Stimulated activated memory B cell treated with anti-CD40 and anti-IgM and Interleukin-4, amounts not matched to agents 10 μg/mL and 1 μg/mL and 100 μg/mL, for 72 hours (primary cell): ENCODE measurements at regions not wholly inside any gene's neighbourhood (a gene's known extent, or its start where the extent isn't known, plus 50 kb on each side); places are given as distances from the start of the nearest gene placed in this dataset.

Experiments used
- ATAC-seq: fragments of 150-1000 bp; cut with Tn5 transposase; 2 replicates; pipeline ENCODE4 v1.10.0; 2021
- H3K27ac Mint-ChIP-seq: one replicate; pipeline ENCODE4 v1.8.0; 2022; ENCODE audit warnings: mild to moderate bottlenecking, mixed read lengths
- H3K27me3 Mint-ChIP-seq: one replicate; pipeline ENCODE4 v1.8.0; 2022; ENCODE audit warnings: mixed read lengths
- H3K36me3 Mint-ChIP-seq: one replicate; pipeline ENCODE4 v1.8.0; 2022; ENCODE audit warnings: mixed read lengths
- H3K4me1 Mint-ChIP-seq: one replicate; pipeline ENCODE4 v1.8.0; 2022; ENCODE audit warnings: mixed read lengths
- H3K4me3 Mint-ChIP-seq: one replicate; pipeline ENCODE4 v1.8.0; 2022; ENCODE audit warnings: mild to moderate bottlenecking, moderate library complexity, mixed read lengths
- H3K9me3 Mint-ChIP-seq: one replicate; pipeline ENCODE4 v1.8.0; 2022; ENCODE audit warnings: mixed read lengths

- Mint-ChIP-seq H3K4me3 (no peak overlapping the region), H3K27ac (no peak overlapping the region), H3K27me3 (no peaks in the 10 kb centered on the region), H3K4me1 (no peaks in the 10 kb centered on the region), H3K9me3 (peaks cover 3% of the 10 kb centered on the region), H3K36me3 (no peaks in the 10 kb centered on the region)
- no peak for ATAC-seq
Observed at GRCh38 chr20:22438346-22438745, 146.0 kb downstream of the FOXA2 start.

- no peaks in the 10 kb centered on the region for H3K27me3 Mint-ChIP-seq
- H3K9me3 Mint-ChIP-seq: peaks cover 3% of the 10 kb centered on the region
- H3K4me3 Mint-ChIP-seq: no peak overlapping the region
- ATAC-seq: no peak
- no peaks in the 10 kb centered on the region for H3K4me1 Mint-ChIP-seq
- no peak overlapping the region for H3K27ac Mint-ChIP-seq
- no peaks in the 10 kb centered on the region for H3K36me3 Mint-ChIP-seq
Observed at GRCh38 chr20:22437354-22437753, 147.0 kb downstream of the FOXA2 start.

- no peaks in the 10 kb centered on the region for H3K27me3 Mint-ChIP-seq
- no peak for ATAC-seq
- H3K4me3 Mint-ChIP-seq: no peak overlapping the region
- H3K9me3 Mint-ChIP-seq: no peaks in the 10 kb centered on the region
- no peaks in the 10 kb centered on the region for H3K4me1 Mint-ChIP-seq
- H3K27ac Mint-ChIP-seq: no peak overlapping the region
- H3K36me3 Mint-ChIP-seq: no peaks in the 10 kb centered on the region
Observed at GRCh38 chr20:22431419-22431818, 153.0 kb downstream of the FOXA2 start.

GRCh38 chr20:22430746-22431168 is 153.6 kb downstream of the FOXA2 start:
- no peak overlapping the region for H3K27ac Mint-ChIP-seq
- no peak for ATAC-seq
- H3K36me3 Mint-ChIP-seq: no peaks in the 10 kb centered on the region
- no peaks in the 10 kb centered on the region for H3K27me3 Mint-ChIP-seq
- H3K9me3 Mint-ChIP-seq: no peaks in the 10 kb centered on the region
- no peak overlapping the region for H3K4me3 Mint-ChIP-seq
- no peaks in the 10 kb centered on the region for H3K4me1 Mint-ChIP-seq

GRCh38 chr20:22430154-22430745 is 154.1 kb downstream of the FOXA2 start:
- H3K4me1 Mint-ChIP-seq: no peaks in the 10 kb centered on the region
- no peak for ATAC-seq
- no peak overlapping the region for H3K27ac Mint-ChIP-seq
- no peak overlapping the region for H3K4me3 Mint-ChIP-seq
- no peaks in the 10 kb centered on the region for H3K9me3 Mint-ChIP-seq
- H3K27me3 Mint-ChIP-seq: no peaks in the 10 kb centered on the region
- no peaks in the 10 kb centered on the region for H3K36me3 Mint-ChIP-seq

- no peak overlapping the region for H3K4me3 Mint-ChIP-seq
- no peaks in the 10 kb centered on the region for H3K27me3 Mint-ChIP-seq
- H3K4me1 Mint-ChIP-seq: no peaks in the 10 kb centered on the region
- no peaks in the 10 kb centered on the region for H3K36me3 Mint-ChIP-seq
- H3K9me3 Mint-ChIP-seq: no peaks in the 10 kb centered on the region
- H3K27ac Mint-ChIP-seq: no peak overlapping the region
- ATAC-seq: no peak
Observed at GRCh38 chr20:22429175-22430153, 154.9 kb downstream of the FOXA2 start.

GRCh38 chr20:22428051-22428450 is 156.3 kb downstream of the FOXA2 start:
- H3K4me3 Mint-ChIP-seq: no peak overlapping the region
- no peaks in the 10 kb centered on the region for H3K4me1 Mint-ChIP-seq
- H3K9me3 Mint-ChIP-seq: peaks cover 2% of the 10 kb centered on the region

GRCh38 chr20:22426772-22427171 is 157.6 kb downstream of the FOXA2 start:
- H3K4me1 Mint-ChIP-seq: no peaks in the 10 kb centered on the region

More at GRCh38 chr20:22428051-22428450, 156.3 kb downstream of the FOXA2 start:
- ATAC-seq: no peak
- Mint-ChIP-seq H3K27ac (no peak overlapping the region), H3K27me3 (no peaks in the 10 kb centered on the region), H3K36me3 (no peaks in the 10 kb centered on the region)

GRCh38 chr20:22425344-22426295 is 158.8 kb downstream of the FOXA2 start:
- no peaks in the 10 kb centered on the region for H3K27me3 Mint-ChIP-seq
- no peak for ATAC-seq
- no peaks in the 10 kb centered on the region for H3K4me1 Mint-ChIP-seq
- H3K4me3 Mint-ChIP-seq: no peak overlapping the region
- H3K27ac Mint-ChIP-seq: no peak overlapping the region
- H3K9me3 Mint-ChIP-seq: peaks cover 2% of the 10 kb centered on the region
- no peaks in the 10 kb centered on the region for H3K36me3 Mint-ChIP-seq

More at GRCh38 chr20:22426772-22427171, 157.6 kb downstream of the FOXA2 start:
- no peaks in the 10 kb centered on the region for H3K27me3 Mint-ChIP-seq
- H3K36me3 Mint-ChIP-seq: no peaks in the 10 kb centered on the region
- H3K27ac Mint-ChIP-seq: no peak overlapping the region
- H3K4me3 Mint-ChIP-seq: no peak overlapping the region
- no peak for ATAC-seq
- peaks cover 2% of the 10 kb centered on the region for H3K9me3 Mint-ChIP-seq

- no peaks in the 10 kb centered on the region for H3K27me3 Mint-ChIP-seq
- no peak for ATAC-seq
- no peaks in the 10 kb centered on the region for H3K36me3 Mint-ChIP-seq
- no peaks in the 10 kb centered on the region for H3K4me1 Mint-ChIP-seq
- no peak overlapping the region for H3K27ac Mint-ChIP-seq
- peaks cover 2% of the 10 kb centered on the region for H3K9me3 Mint-ChIP-seq
- H3K4me3 Mint-ChIP-seq: no peak overlapping the region
Observed at GRCh38 chr20:22423190-22423832, 161.1 kb downstream of the FOXA2 start.

GRCh38 chr20:22420116-22420598 is 164.2 kb downstream of the FOXA2 start:
- no peak overlapping the region for H3K4me3 Mint-ChIP-seq
- H3K9me3 Mint-ChIP-seq: peaks cover 4% of the 10 kb centered on the region
- no peaks in the 10 kb centered on the region for H3K27me3 Mint-ChIP-seq
- no peaks in the 10 kb centered on the region for H3K4me1 Mint-ChIP-seq
- ATAC-seq: no peak
- no peak overlapping the region for H3K27ac Mint-ChIP-seq
- no peaks in the 10 kb centered on the region for H3K36me3 Mint-ChIP-seq

GRCh38 chr20:22418738-22419137 is 165.6 kb downstream of the FOXA2 start:
- H3K36me3 Mint-ChIP-seq: no peaks in the 10 kb centered on the region
- peaks cover 4% of the 10 kb centered on the region for H3K9me3 Mint-ChIP-seq
- H3K27me3 Mint-ChIP-seq: no peaks in the 10 kb centered on the region
- H3K4me3 Mint-ChIP-seq: no peak overlapping the region
- H3K27ac Mint-ChIP-seq: no peak overlapping the region
- H3K4me1 Mint-ChIP-seq: no peaks in the 10 kb centered on the region
- ATAC-seq: no peak

- no peaks in the 10 kb centered on the region for H3K4me1 Mint-ChIP-seq
- H3K27ac Mint-ChIP-seq: no peak overlapping the region
- peaks cover 2% of the 10 kb centered on the region for H3K9me3 Mint-ChIP-seq
- no peaks in the 10 kb centered on the region for H3K36me3 Mint-ChIP-seq
- no peak overlapping the region for H3K4me3 Mint-ChIP-seq
- no peaks in the 10 kb centered on the region for H3K27me3 Mint-ChIP-seq
- no peak for ATAC-seq
Observed at GRCh38 chr20:22414305-22414742, 170.0 kb downstream of the FOXA2 start.

- ATAC-seq: no peak
- Mint-ChIP-seq H3K4me1 (no peaks in the 10 kb centered on the region), H3K27ac (no peak overlapping the region), H3K9me3 (peaks cover 7% of the 10 kb centered on the region), H3K36me3 (no peaks in the 10 kb centered on the region), H3K27me3 (no peaks in the 10 kb centered on the region), H3K4me3 (no peak overlapping the region)
Observed at GRCh38 chr20:22412977-22413868, 171.1 kb downstream of the FOXA2 start.
